ENCODE measurements at regions not wholly inside any gene's neighbourhood (a gene's known extent, or its start where the extent isn't known, plus 50 kb on each side); places are given as distances from the start of the nearest gene placed in this dataset.

GRCh38 chr3:178086144-178086825, 450.0 kb upstream of the KCNMB2 start:
- TF ChIP-seq CTCF (conservative IDR thresholded peaks at IDR 0.05; ENCODE audit: low read length) (no peak), EZH2phosphoT487 (IDR thresholded peaks at IDR 0.05; ENCODE audit: borderline replicate concordance) (no peak)
- Histone ChIP-seq H3K4me1 (ENCODE audit: insufficient read depth, low read length, poor library complexity, severe bottlenecking) (peaks cover 32% of the 10 kb centered on the region), H3K9me2 (replicated peaks; ENCODE audit: low read depth, low read length) (no peaks in the 10 kb centered on the region), H3K36me3 (ENCODE audit: insufficient read depth, low read length) (no peaks in the 10 kb centered on the region), H3K4me2 (ENCODE audit: low read depth, low read length, poor library complexity, severe bottlenecking) (no peak overlapping the region), H4K20me1 (ENCODE audit: insufficient read depth, low read length, poor library complexity, severe bottlenecking) (no peaks in the 10 kb centered on the region), H3K9ac (ENCODE audit: low read depth, low read length, poor library complexity, severe bottlenecking) (no peak overlapping the region), H3K27me3 (ENCODE audit: insufficient read depth, low read length, poor library complexity, severe bottlenecking) (no peaks in the 10 kb centered on the region), H3K4me3 (ENCODE audit: low read length, poor library complexity, severe bottlenecking) (no peak overlapping the region), H3K9me3 (ENCODE audit: insufficient read depth, low read depth, low read length) (no peaks in the 10 kb centered on the region), H2AFZ (ENCODE audit: low read length) (no peak overlapping the region), H3F3A (ENCODE audit: low read depth) (no peaks in the 10 kb centered on the region), H3K79me2 (ENCODE audit: insufficient read depth, low read length) (no peaks in the 10 kb centered on the region)

- H3K9me2 ChIP-seq (replicated peaks; ENCODE audit: low read depth, low read length) = no peaks in the 10 kb centered on the region
- TF ChIP-seq EZH2phosphoT487 (IDR thresholded peaks at IDR 0.05; ENCODE audit: borderline replicate concordance) = no peak
- TF ChIP-seq CTCF (conservative IDR thresholded peaks at IDR 0.05; ENCODE audit: low read length) = no peak
- no peak overlapping the region for H3K9ac ChIP-seq (ENCODE audit: low read depth, low read length, poor library complexity, severe bottlenecking)
- no peaks in the 10 kb centered on the region for H3K79me2 ChIP-seq (ENCODE audit: insufficient read depth, low read length)
- H2AFZ ChIP-seq (ENCODE audit: low read length) = no peak overlapping the region
- no peaks in the 10 kb centered on the region for H3F3A ChIP-seq (ENCODE audit: low read depth)
- no peak overlapping the region for H3K4me2 ChIP-seq (ENCODE audit: low read depth, low read length, poor library complexity, severe bottlenecking)
- no peaks in the 10 kb centered on the region; the same call in 1 of the 2 replicates for H3K9me3 ChIP-seq (ENCODE audit: insufficient read depth, low read depth, low read length)
- peaks cover 32% of the 10 kb centered on the region for H3K4me1 ChIP-seq (ENCODE audit: insufficient read depth, low read length, poor library complexity, severe bottlenecking)
- no peaks in the 10 kb centered on the region for H3K27me3 ChIP-seq (ENCODE audit: insufficient read depth, low read length, poor library complexity, severe bottlenecking)
- no peak overlapping the region for H3K4me3 ChIP-seq (ENCODE audit: low read length, poor library complexity, severe bottlenecking)
- H4K20me1 ChIP-seq (ENCODE audit: insufficient read depth, low read length, poor library complexity, severe bottlenecking) = no peaks in the 10 kb centered on the region
- no peaks in the 10 kb centered on the region for H3K36me3 ChIP-seq (ENCODE audit: insufficient read depth, low read length)
These were observed 448.9 kb upstream of the KCNMB2 start for GRCh38 chr3:178087376-178087775.

- no peak overlapping the region for H3K4me3 ChIP-seq (ENCODE audit: low read length, poor library complexity, severe bottlenecking)
- H3K9ac ChIP-seq (ENCODE audit: low read depth, low read length, poor library complexity, severe bottlenecking) = no peak overlapping the region
- no peak overlapping the region for H3K4me2 ChIP-seq (ENCODE audit: low read depth, low read length, poor library complexity, severe bottlenecking)
- no peak overlapping the region for H2AFZ ChIP-seq (ENCODE audit: low read length)
- peaks cover 30% of the 10 kb centered on the region for H3K4me1 ChIP-seq (ENCODE audit: insufficient read depth, low read length, poor library complexity, severe bottlenecking)
- no peaks in the 10 kb centered on the region for H3K9me2 ChIP-seq (replicated peaks; ENCODE audit: low read depth, low read length)
- H3K27me3 ChIP-seq (ENCODE audit: insufficient read depth, low read length, poor library complexity, severe bottlenecking) = no peaks in the 10 kb centered on the region
- H3K36me3 ChIP-seq (ENCODE audit: insufficient read depth, low read length) = no peaks in the 10 kb centered on the region
- no peak for TF ChIP-seq EZH2phosphoT487 (IDR thresholded peaks at IDR 0.05; ENCODE audit: borderline replicate concordance)
- TF ChIP-seq CTCF (conservative IDR thresholded peaks at IDR 0.05; ENCODE audit: low read length) = no peak
- H3K9me3 ChIP-seq (ENCODE audit: insufficient read depth, low read depth, low read length) = no peaks in the 10 kb centered on the region; the same call in 1 of the 2 replicates
- no peaks in the 10 kb centered on the region for H4K20me1 ChIP-seq (ENCODE audit: insufficient read depth, low read length, poor library complexity, severe bottlenecking)
- no peaks in the 10 kb centered on the region for H3K79me2 ChIP-seq (ENCODE audit: insufficient read depth, low read length)
- no peaks in the 10 kb centered on the region for H3F3A ChIP-seq (ENCODE audit: low read depth)
These were observed 447.3 kb upstream of the KCNMB2 start for GRCh38 chr3:178088963-178089362.

Data from Loucy (cell line).